ENCODE measurements at regions not wholly inside any gene's neighbourhood (a gene's known extent, or its start where the extent isn't known, plus 50 kb on each side); places are given as distances from the start of the nearest gene placed in this dataset.

GRCh38 chr3:176690083-176690869 is 507.0 kb downstream of the TBL1XR1 start:
- no peak for TF ChIP-seq CTCF (conservative IDR thresholded peaks at IDR 0.05)
- TF ChIP-seq EZH2 (IDR thresholded peaks at IDR 0.05; ENCODE audit: low read depth): no peak

Data from PC-9 (cell line).